Chondrocyte (in vitro differentiated cells): ENCODE measurements at regions not wholly inside any gene's neighbourhood (a gene's known extent, or its start where the extent isn't known, plus 50 kb on each side); places are given as distances from the start of the nearest gene placed in this dataset.

ENCODE experiments used
- DNase-seq: peaks from one replicate; pipeline ENCODE4 v3.0.0; 2021; ENCODE audit warnings: mixed read lengths, low spot score
- H3K27ac Mint-ChIP-seq: one replicate; pipeline ENCODE4 v1.8.0; 2021; ENCODE audit warnings: mild to moderate bottlenecking, moderate library complexity, mixed read lengths; ENCODE audit not compliant: unreplicated experiment
- H3K27me3 Mint-ChIP-seq: 2 replicates; pipeline ENCODE4 v1.8.0; 2021; ENCODE audit warnings: low read depth, mixed read lengths
- H3K36me3 Mint-ChIP-seq: 2 replicates; pipeline ENCODE4 v1.8.0; 2021; ENCODE audit warnings: low read depth, mixed read lengths
- H3K4me1 Mint-ChIP-seq: 2 replicates; pipeline ENCODE4 v1.8.0; 2021; ENCODE audit warnings: low read depth, mild to moderate bottlenecking, mixed read lengths
- H3K4me3 Mint-ChIP-seq: one replicate; pipeline ENCODE4 v1.8.0; 2021; ENCODE audit warnings: mild to moderate bottlenecking, moderate library complexity, mixed read lengths; ENCODE audit not compliant: unreplicated experiment
- H3K9me3 Mint-ChIP-seq: 2 replicates; pipeline ENCODE4 v1.8.0; 2021; ENCODE audit warnings: low read depth, mixed read lengths
- TF ChIP-seq, protein P1 (sequence below): fragments of 200-600 bp; sonication (generic); IDR thresholded peaks from 2 replicates; pipeline ENCODE4 v1.5.0; 2021; ENCODE audit warnings: antibody characterized with exemption, mild to moderate bottlenecking, moderate library complexity

DNA sequence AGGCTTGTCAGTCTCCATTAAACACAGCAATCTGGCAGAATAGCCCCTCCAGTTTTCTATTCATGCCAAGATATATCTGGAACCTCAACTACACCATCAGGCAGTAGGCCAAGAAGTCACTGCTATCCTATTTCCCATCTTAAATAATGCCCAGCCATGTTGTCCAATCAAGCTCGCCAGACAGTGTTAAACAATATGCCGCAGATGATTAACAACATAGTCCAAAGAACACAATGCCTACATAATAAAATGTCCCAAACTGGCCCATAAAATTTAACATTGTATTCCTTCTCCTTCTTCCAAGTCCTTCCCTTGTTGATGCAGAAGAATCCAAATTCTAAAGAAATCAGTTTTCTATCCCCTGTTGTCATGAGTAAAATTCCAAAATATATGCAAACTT lies 427.4 kb upstream of the PPP2R3A start:
- no peak overlapping the region for H3K4me3 Mint-ChIP-seq
- H3K9me3 Mint-ChIP-seq = peaks cover 7% of the 10 kb centered on the region
- no peak for DNase-seq
- no peak overlapping the region for H3K27ac Mint-ChIP-seq
- H3K4me1 Mint-ChIP-seq = no peaks in the 10 kb centered on the region
- H3K27me3 Mint-ChIP-seq = peaks cover 5% of the 10 kb centered on the region
- H3K36me3 Mint-ChIP-seq = no peaks in the 10 kb centered on the region
- TF ChIP-seq, protein P1, sequence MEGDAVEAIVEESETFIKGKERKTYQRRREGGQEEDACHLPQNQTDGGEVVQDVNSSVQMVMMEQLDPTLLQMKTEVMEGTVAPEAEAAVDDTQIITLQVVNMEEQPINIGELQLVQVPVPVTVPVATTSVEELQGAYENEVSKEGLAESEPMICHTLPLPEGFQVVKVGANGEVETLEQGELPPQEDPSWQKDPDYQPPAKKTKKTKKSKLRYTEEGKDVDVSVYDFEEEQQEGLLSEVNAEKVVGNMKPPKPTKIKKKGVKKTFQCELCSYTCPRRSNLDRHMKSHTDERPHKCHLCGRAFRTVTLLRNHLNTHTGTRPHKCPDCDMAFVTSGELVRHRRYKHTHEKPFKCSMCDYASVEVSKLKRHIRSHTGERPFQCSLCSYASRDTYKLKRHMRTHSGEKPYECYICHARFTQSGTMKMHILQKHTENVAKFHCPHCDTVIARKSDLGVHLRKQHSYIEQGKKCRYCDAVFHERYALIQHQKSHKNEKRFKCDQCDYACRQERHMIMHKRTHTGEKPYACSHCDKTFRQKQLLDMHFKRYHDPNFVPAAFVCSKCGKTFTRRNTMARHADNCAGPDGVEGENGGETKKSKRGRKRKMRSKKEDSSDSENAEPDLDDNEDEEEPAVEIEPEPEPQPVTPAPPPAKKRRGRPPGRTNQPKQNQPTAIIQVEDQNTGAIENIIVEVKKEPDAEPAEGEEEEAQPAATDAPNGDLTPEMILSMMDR = no peak

DNA sequence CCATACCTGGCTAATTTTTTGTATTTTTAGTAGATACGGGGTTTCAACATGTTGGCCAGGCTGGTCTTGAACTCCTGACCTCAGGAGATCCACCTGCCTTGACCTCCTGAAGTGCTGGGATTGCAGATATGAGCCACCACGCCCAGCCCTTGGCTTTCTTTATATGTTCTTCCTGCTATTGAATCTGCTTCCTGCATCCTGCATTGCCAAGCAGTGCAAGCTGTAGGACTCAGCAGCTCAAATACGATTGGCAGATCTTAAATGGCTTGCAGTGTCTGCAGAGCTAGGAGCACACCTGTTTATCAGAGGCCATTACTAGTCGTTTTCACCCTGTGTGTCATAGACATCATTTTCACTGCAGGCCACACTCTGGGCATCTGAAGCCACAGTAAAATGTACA lies 426.2 kb upstream of the PPP2R3A start:
- Mint-ChIP-seq H3K4me3 (no peak overlapping the region), H3K4me1 (no peaks in the 10 kb centered on the region), H3K36me3 (no peaks in the 10 kb centered on the region), H3K27ac (no peak overlapping the region), H3K27me3 (peaks cover 8% of the 10 kb centered on the region), H3K9me3 (peaks cover 7% of the 10 kb centered on the region)
- no peak for DNase-seq
- TF ChIP-seq, protein P1 = no peak

DNA sequence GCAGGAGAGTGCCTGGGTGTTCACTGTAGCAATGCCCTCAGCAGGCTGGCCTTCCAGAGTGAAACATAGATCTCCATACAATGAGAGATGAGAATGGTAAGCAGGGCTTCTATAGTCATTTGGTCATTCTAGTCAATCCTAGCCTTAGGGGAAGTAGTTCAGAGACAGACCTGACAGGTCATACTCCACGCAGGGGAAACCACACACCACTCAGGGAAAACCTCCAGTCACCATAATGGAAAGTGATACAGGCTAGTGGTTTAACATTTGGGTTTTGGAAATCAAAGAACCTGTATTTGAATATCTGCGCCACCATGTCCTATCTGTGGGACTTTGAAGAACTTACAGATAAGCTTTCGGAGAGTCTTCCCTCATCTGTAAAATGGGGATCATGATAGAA lies 425.7 kb upstream of the PPP2R3A start:
- H3K27me3 Mint-ChIP-seq = peaks cover 8% of the 10 kb centered on the region
- no peak overlapping the region for H3K4me3 Mint-ChIP-seq
- H3K9me3 Mint-ChIP-seq = peaks cover 7% of the 10 kb centered on the region
- H3K27ac Mint-ChIP-seq = no peak overlapping the region
- TF ChIP-seq, protein P1 = no peak
- H3K4me1 Mint-ChIP-seq = no peaks in the 10 kb centered on the region
- H3K36me3 Mint-ChIP-seq = no peaks in the 10 kb centered on the region
- DNase-seq = no peak

DNA sequence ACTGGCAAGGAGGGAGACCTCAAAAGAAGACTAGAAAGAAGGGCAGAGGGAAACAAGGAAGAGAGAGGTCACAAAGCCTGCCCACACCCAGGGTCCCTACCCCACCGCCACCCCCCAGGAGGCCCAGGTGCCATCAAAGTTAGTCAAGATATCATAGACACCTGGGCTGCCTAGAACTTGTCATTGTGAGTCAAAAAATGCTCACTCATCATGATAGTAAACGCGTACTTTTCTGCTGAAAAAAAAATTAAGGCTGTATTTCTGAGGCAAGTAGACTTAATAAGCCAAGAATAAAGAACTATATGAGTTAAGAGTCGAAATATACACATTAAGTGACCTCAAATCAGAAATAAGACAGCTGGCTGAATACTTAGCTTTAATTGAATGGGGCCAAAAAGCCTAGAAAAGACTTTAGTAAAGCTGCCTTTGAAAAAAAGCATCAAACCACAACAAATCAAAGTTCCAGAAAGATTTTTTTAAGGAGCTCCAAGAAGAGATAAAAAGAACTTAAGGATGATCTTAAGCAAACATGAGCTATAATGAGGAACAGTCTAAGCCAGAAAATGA lies 415.5 kb upstream of the PPP2R3A start:
- TF ChIP-seq, protein P1 = no peak
- Mint-ChIP-seq H3K36me3 (no peaks in the 10 kb centered on the region), H3K27ac (no peak overlapping the region), H3K4me3 (no peak overlapping the region), H3K9me3 (no peaks in the 10 kb centered on the region), H3K27me3 (peaks cover 9% of the 10 kb centered on the region), H3K4me1 (no peaks in the 10 kb centered on the region)
- no peak for DNase-seq

DNA sequence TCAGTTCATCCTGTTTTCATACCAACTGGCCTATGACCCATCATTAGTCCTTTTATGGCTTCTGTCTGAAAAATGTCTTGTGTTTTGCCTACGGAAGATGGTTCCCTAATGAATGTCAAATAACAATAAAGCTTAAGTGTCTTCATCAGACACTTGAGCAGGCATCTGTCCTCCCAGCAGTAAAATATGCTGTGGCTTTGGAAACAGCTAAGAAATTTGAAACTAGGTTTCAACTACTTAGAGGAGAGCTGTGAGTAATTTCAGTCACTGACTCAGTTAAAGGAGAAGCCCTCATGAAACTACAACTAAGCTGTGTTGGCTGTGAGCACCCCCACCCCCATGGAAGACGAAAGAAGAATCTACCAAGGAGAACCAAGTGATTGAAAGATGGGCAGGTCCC lies 409.4 kb upstream of the PPP2R3A start:
- H3K9me3 Mint-ChIP-seq = no peaks in the 10 kb centered on the region
- H3K4me1 Mint-ChIP-seq = no peaks in the 10 kb centered on the region
- no peak overlapping the region for H3K4me3 Mint-ChIP-seq

More for the DNA sequence above, 409.4 kb upstream of the PPP2R3A start:
- Mint-ChIP-seq H3K27me3 (no peaks in the 10 kb centered on the region), H3K36me3 (no peaks in the 10 kb centered on the region), H3K27ac (no peak overlapping the region)
- TF ChIP-seq, protein P1 = no peak
- DNase-seq = no peak
